Cardiac muscle cell (in vitro differentiated cells and primary cell): ENCODE measurements at regions not wholly inside any gene's neighbourhood (a gene's known extent, or its start where the extent isn't known, plus 50 kb on each side); places are given as distances from the start of the nearest gene placed in this dataset.

Source experiments
- DNase-seq, 2 donors: peaks; one replicate each; pipeline versions ENCODE4 v3.0.0 to v3.0.0-alpha.2; 2010 to 2017; ENCODE audit warnings: low read depth in 1 of 2, low spot score in 1 of 2
- H3K27ac ChIP-seq: fragments of 200-600 bp; sonication (generic); 2 replicates; pipeline ENCODE4 v1.5.1; 2016
- H3K27me3 ChIP-seq: fragments of 200-600 bp; sonication (generic); 2 replicates; pipeline ENCODE4 v1.6.0; 2016; ENCODE audit warnings: control low read depth
- H3K36me3 ChIP-seq: fragments of 200-600 bp; sonication (generic); 2 replicates; pipeline ENCODE4 v1.5.1; 2016; ENCODE audit warnings: control low read depth
- H3K4me1 ChIP-seq: fragments of 200-600 bp; sonication (generic); 2 replicates; pipeline ENCODE4 v1.8.1; 2017; ENCODE audit warnings: low read depth, mild to moderate bottlenecking, mixed run types
- H3K4me3 ChIP-seq: fragments of 200-600 bp; sonication (generic); 2 replicates; pipeline ENCODE4 v1.5.1; 2016; ENCODE audit warnings: mild to moderate bottlenecking
- H3K9me3 ChIP-seq: fragments of 200-600 bp; sonication (generic); 2 replicates; pipeline ENCODE4 v1.5.1; 2017; ENCODE audit warnings: low read depth, mild to moderate bottlenecking, control low read depth
- TF ChIP-seq, protein P1 (sequence below): IDR thresholded peaks from 2 replicates; pipeline ENCODE4 v1.5.1; 2012; ENCODE audit warnings: low read depth, mild to moderate bottlenecking, low read length

DNA sequence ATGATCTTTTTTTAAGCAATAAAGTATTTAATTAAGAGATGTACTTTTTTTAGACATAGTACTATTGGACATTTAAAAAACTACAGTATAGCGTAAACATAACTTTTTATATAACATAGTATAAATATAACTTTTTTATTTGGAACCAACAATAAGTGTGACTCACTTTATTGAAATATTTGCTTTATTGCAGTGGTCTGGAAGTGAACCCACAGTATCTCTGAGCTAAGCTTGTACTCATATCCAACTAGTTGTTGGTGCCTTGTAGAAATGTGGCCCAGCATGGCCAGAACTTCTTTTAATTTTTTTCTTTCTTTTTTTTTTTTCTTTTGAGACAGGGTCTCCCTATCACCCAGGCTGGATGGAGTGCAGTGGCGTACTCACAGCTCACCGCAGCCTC, 61.5 kb upstream of the GALNT10 start:
- Histone ChIP-seq H3K4me3 (no peak overlapping the region), H3K27ac (no peak overlapping the region)

DNA sequence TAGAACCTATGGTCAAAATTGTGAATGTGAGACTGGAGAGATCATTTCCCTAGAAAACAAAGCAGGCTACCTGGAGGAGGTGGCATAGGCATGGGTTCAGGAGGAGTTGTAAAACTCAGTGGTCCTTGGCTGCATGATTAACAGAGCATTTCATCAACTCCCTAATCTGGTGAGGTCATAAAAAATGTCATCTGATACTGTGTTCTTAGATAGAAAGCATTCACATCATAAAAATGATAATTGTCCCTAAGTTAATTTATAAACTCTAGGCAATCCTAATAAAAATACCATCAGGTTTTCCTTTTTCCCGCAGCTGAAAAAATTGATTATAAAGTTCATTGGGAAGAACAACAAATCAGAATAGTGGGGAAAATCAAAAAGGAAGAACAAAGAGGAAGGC, 60.6 kb upstream of the GALNT10 start:
- no peaks in the 10 kb centered on the region for H3K9me3 ChIP-seq
- peaks cover 7% of the 10 kb centered on the region for H3K27me3 ChIP-seq
- TF ChIP-seq, protein P1, sequence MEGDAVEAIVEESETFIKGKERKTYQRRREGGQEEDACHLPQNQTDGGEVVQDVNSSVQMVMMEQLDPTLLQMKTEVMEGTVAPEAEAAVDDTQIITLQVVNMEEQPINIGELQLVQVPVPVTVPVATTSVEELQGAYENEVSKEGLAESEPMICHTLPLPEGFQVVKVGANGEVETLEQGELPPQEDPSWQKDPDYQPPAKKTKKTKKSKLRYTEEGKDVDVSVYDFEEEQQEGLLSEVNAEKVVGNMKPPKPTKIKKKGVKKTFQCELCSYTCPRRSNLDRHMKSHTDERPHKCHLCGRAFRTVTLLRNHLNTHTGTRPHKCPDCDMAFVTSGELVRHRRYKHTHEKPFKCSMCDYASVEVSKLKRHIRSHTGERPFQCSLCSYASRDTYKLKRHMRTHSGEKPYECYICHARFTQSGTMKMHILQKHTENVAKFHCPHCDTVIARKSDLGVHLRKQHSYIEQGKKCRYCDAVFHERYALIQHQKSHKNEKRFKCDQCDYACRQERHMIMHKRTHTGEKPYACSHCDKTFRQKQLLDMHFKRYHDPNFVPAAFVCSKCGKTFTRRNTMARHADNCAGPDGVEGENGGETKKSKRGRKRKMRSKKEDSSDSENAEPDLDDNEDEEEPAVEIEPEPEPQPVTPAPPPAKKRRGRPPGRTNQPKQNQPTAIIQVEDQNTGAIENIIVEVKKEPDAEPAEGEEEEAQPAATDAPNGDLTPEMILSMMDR = no peak

More for the DNA sequence above, 61.5 kb upstream of the GALNT10 start:
- no peak for DNase-seq
- Histone ChIP-seq H3K9me3 (no peaks in the 10 kb centered on the region), H3K36me3 (no peaks in the 10 kb centered on the region), H3K27me3 (peaks cover 7% of the 10 kb centered on the region), H3K4me1 (no peaks in the 10 kb centered on the region)
- TF ChIP-seq, protein P1 = no peak

DNA sequence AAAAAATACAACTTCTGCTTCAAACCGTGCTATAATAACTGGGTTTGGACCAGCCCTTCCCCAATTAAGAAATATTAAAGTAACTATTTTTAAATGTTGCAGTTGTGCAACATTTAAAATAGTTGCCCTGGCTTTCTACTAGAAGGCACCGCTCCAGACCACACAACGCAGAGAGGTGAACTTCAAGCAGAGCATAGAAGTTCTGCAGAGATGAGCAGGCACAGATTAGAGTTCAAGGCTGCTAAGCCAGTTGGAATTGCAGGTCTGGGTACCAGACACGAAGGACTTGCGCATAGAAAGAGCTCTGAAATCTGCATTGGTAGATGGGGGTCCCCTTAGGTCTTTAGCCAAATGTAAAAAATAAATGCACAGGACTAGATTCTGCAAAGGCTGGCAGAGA, 58.7 kb upstream of the GALNT10 start:
- peaks cover 7% of the 10 kb centered on the region for H3K27me3 ChIP-seq
- no peaks in the 10 kb centered on the region for H3K9me3 ChIP-seq
- TF ChIP-seq, protein P1 = no peak
- no peaks in the 10 kb centered on the region for H3K36me3 ChIP-seq
- no peak overlapping the region for H3K4me3 ChIP-seq
- no peak for DNase-seq
- no peaks in the 10 kb centered on the region for H3K4me1 ChIP-seq
- H3K27ac ChIP-seq = no peak overlapping the region

More for the DNA sequence above, 60.6 kb upstream of the GALNT10 start:
- Histone ChIP-seq H3K27ac (no peak overlapping the region), H3K36me3 (no peaks in the 10 kb centered on the region), H3K4me1 (no peaks in the 10 kb centered on the region), H3K4me3 (no peak overlapping the region)
- DNase-seq = no peak

DNA sequence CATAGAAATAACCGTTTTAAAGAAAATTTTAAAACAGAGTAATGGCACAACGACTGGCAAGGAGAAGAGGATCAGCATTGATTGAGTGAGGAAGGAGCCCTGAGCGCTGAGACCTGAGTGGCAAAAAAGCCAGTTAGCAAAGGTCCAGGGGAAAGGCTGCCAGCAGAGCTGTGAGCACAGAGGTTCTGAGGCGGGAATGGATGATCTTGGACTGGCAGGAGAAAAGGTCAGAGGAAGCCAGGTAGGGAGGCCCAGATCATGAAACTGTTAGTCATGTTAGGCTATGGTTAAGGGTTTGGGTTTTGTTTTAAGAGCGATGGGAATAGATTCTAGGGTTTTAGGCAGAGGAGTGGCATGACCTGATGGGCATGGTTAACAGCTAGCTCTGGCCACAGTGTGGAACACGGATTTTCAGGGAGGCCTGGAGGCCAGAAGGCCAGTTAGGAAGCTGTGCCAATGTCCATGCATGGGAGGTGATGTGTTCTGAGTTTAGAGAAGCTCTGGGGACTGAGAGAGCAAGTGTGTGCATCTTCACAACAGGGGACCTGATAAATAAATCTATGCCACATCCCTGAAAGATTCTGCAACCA, 57.7 kb upstream of the GALNT10 start:
- no peak overlapping the region for H3K27ac ChIP-seq
- no peaks in the 10 kb centered on the region for H3K9me3 ChIP-seq
- no peak for DNase-seq
- peaks cover 7% of the 10 kb centered on the region for H3K27me3 ChIP-seq
- H3K4me1 ChIP-seq = no peaks in the 10 kb centered on the region
- H3K36me3 ChIP-seq = no peaks in the 10 kb centered on the region
- H3K4me3 ChIP-seq = no peak overlapping the region
- TF ChIP-seq, protein P1 = no peak

DNA sequence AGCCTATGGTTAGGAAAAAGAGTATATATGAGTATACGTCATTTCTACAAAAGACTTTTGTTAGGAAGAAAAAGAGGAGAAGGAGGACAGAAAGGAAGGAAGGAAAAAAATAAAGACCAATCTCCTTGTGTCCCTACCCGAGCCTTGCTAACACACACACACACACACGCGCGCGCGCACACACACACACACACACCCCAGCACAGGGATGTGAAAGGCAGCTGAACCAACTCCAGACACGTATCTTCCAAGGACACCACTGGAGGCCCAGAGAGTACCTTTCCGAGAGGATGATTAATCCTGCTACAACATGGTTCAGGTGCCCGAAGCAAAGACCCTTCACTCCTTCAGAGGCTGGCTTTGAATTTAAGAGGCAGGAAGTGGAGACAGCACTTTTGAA, 56.9 kb upstream of the GALNT10 start:
- Histone ChIP-seq H3K9me3 (no peaks in the 10 kb centered on the region), H3K27me3 (peaks cover 7% of the 10 kb centered on the region), H3K4me1 (no peaks in the 10 kb centered on the region), H3K27ac (no peak overlapping the region), H3K4me3 (no peak overlapping the region), H3K36me3 (no peaks in the 10 kb centered on the region)
- TF ChIP-seq, protein P1 = no peak
- no peak for DNase-seq
